Brain microvascular endothelial cell (primary cell): ENCODE measurements at regions not wholly inside any gene's neighbourhood (a gene's known extent, or its start where the extent isn't known, plus 50 kb on each side); places are given as distances from the start of the nearest gene placed in this dataset.
"Not testable (repeated sequence)": the region's sequence is repeated elsewhere in the genome, so short reads cannot be mapped to it uniquely, and the experiment has no call there.

ENCODE experiments used
- DNase-seq: peaks from one replicate; pipeline ENCODE4 v3.0.0-alpha.2; 2020
- H3K27ac ChIP-seq: fragments of 250-450 bp; sonication (Bioruptor Pico); 2 replicates; pipeline ENCODE4 v1.5.1; 2020; ENCODE audit warnings: mild to moderate bottlenecking, moderate library complexity
- H3K27me3 ChIP-seq: fragments of 250-450 bp; sonication (Bioruptor Pico); replicated peaks from 2 replicates; pipeline ENCODE4 v1.5.1; 2020; ENCODE audit warnings: mild to moderate bottlenecking
- H3K36me3 ChIP-seq: fragments of 250-450 bp; sonication (Bioruptor Pico); replicated peaks from 2 replicates; pipeline ENCODE4 v1.5.1; 2020; ENCODE audit warnings: mild to moderate bottlenecking
- H3K4me3 ChIP-seq: 2 replicates; pipeline ENCODE4 v1.5.1; 2011; ENCODE audit warnings: low read depth, mild to moderate bottlenecking, control low read depth, low read length, moderate library complexity
- CTCF ChIP-seq: IDR thresholded peaks from 2 replicates; pipeline ENCODE4 v1.5.1; 2011; ENCODE audit warnings: low read depth, mild to moderate bottlenecking, moderate library complexity, low read length, control low read depth, inconsistent platforms; ENCODE audit errors: missing control alignments
- in situ Hi-C: cut with HindIII; loops from 2 replicates; pipeline ENCODE4 v1.10.0; 2017; ENCODE audit warnings: low sequenced_read_pairs, low pct_ligation_motif_present

DNA sequence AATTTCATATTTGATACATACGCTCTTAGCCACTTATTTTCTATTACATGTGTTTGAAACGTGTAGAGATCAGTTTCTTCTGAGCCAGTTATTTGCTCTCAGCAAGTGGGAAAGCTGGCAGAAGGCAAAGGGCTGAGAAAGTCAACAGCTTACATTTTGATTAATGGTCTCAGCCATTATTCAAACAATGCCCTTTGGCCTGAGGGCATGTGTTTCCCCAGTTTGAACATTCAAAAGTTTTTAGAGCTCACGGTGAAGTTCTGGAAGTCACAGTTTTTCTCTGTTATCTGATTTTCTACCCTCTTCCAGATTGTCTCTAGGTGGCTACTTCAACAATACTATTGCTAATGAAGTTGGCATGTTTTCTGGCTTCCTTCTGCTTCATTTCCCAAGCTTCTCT is 591.8 kb upstream of the CPEB2 start:
- DNase-seq, result no peak
- in situ Hi-C loops, result no loop called here
- Histone ChIP-seq H3K27me3 (no peaks in the 10 kb centered on the region), H3K27ac (no peak overlapping the region), H3K4me3 (no peak overlapping the region), H3K36me3 (no peaks in the 10 kb centered on the region)
- no peak for TF ChIP-seq CTCF

GRCh38 chr4:14415146-14415545 is 587.1 kb upstream of the CPEB2 start:
- H3K27me3 ChIP-seq, result no peaks in the 10 kb centered on the region
- no peaks in the 10 kb centered on the region for H3K36me3 ChIP-seq
- peak; percentile 53 for DNase-seq
- in situ Hi-C loops, result no loop called here
- H3K27ac ChIP-seq, result no peak overlapping the region
- no peak for TF ChIP-seq CTCF
- H3K4me3 ChIP-seq, result no peak overlapping the region

DNA sequence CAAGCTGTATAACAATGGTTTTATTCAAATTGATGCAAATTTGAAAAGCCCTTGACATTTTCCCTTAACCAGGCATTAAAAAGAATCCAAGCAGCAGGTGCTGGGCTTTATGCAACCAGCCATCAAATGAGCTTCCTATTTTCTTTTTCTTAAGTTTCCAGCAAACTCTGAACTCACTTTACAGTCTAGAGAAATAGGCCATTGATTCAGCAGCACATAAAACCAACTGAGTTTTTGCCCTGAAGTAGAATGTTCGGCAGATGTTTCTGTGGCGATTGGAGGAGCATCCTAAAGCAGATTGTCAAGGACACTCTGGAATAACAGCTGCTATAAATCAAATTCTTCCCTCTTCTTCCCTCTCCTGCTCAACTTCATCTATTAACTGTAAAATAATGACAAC is 582.8 kb upstream of the CPEB2 start:
- H3K36me3 ChIP-seq, result no peaks in the 10 kb centered on the region
- in situ Hi-C loops, result no loop called here
- H3K27me3 ChIP-seq, result no peaks in the 10 kb centered on the region
- TF ChIP-seq CTCF, result no peak
- no peak overlapping the region for H3K27ac ChIP-seq
- no peak overlapping the region for H3K4me3 ChIP-seq
- DNase-seq, result no peak

- in situ Hi-C loops, result not testable (repeated sequence)
Observed at GRCh38 chr4:14426297-14426696, 576.0 kb upstream of the CPEB2 start.

GRCh38 chr4:14428125-14428524 is 574.2 kb upstream of the CPEB2 start:
- Histone ChIP-seq H3K27ac (no peak overlapping the region), H3K4me3 (no peak overlapping the region), H3K36me3 (no peaks in the 10 kb centered on the region), H3K27me3 (no peaks in the 10 kb centered on the region)
- no peak for TF ChIP-seq CTCF
- no peak for DNase-seq
- in situ Hi-C loops, result no loop called here

More at GRCh38 chr4:14426297-14426696, 576.0 kb upstream of the CPEB2 start:
- not testable (repeated sequence) for H3K4me3 ChIP-seq, DNase-seq, H3K27me3 ChIP-seq, H3K27ac ChIP-seq, H3K36me3 ChIP-seq

GRCh38 chr4:14431155-14432134 is 570.8 kb upstream of the CPEB2 start:
- Histone ChIP-seq H3K4me3 (no peak overlapping the region), H3K27me3 (no peaks in the 10 kb centered on the region), H3K36me3 (no peaks in the 10 kb centered on the region), H3K27ac (no peak overlapping the region)
- in situ Hi-C loops, result no loop called here
- no peak for DNase-seq
- TF ChIP-seq CTCF, result no peak
